ENCODE measurements at regions not wholly inside any gene's neighbourhood (a gene's known extent, or its start where the extent isn't known, plus 50 kb on each side); places are given as distances from the start of the nearest gene placed in this dataset.
"Not testable (repeated sequence)": the region's sequence is repeated elsewhere in the genome, so short reads cannot be mapped to it uniquely, and the experiment has no call there.

DNA sequence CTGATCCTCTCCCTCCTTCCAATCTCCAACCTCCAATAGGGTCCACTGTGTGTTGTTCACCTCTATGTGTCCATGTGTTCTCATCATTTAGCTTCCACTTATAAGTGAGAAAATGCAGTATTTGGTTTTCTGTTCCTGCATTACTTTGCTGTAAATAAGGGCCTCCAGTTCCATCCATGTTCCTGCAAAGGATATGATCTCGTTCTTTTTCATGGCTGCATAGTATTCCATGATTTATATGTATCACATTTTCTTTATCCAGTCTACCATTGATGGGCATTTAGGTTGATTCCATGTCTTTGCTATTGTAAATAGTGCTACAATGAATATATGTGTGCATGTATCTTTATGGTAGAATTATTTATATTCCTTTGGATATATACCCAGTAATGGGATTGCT is 123.2 kb upstream of the BMAL1 start:
- not testable (repeated sequence) for TF ChIP-seq POLR2A (IDR thresholded peaks at IDR 0.05; ENCODE audit: low read length); GATA1 (IDR thresholded peaks at IDR 0.05; ENCODE audit: low read depth, low read length)

Data from erythroblast (primary cell).